Coronary artery (tissue), 2 donors: ENCODE measurements at regions not wholly inside any gene's neighbourhood (a gene's known extent, or its start where the extent isn't known, plus 50 kb on each side); places are given as distances from the start of the nearest gene placed in this dataset.

ENCODE experiments used
- DNase-seq: peaks from one replicate; pipeline ENCODE4 v3.0.0-alpha.2; 2017; ENCODE audit warnings: low spot score
- H3K27ac ChIP-seq, 2 donors: fragments of 200-600 bp; sonication (generic); one replicate each; pipeline ENCODE4 v1.5.1; 2016 to 2019
- H3K4me3 ChIP-seq: fragments of 200-600 bp; sonication (generic); 2 replicates; pipeline ENCODE4 v1.5.1; 2016; ENCODE audit warnings: mild to moderate bottlenecking, moderate library complexity
- CTCF ChIP-seq: fragments of 200-600 bp; sonication (generic); IDR thresholded peaks from one replicate; pipeline ENCODE4 v1.5.1; 2019; ENCODE audit warnings: antibody characterized with exemption

GRCh38 chr12:118575730-118576129, 199.4 kb downstream of the SUDS3 start:
- no peak overlapping the region for H3K27ac ChIP-seq
- DNase-seq: no peak
- no peak overlapping the region for H3K4me3 ChIP-seq
- no peak for TF ChIP-seq CTCF

GRCh38 chr12:118581371-118581770, 205.0 kb downstream of the SUDS3 start:
- Histone ChIP-seq H3K4me3 (no peak overlapping the region), H3K27ac (no peak overlapping the region)
- no peak for DNase-seq
- no peak for TF ChIP-seq CTCF

DNA sequence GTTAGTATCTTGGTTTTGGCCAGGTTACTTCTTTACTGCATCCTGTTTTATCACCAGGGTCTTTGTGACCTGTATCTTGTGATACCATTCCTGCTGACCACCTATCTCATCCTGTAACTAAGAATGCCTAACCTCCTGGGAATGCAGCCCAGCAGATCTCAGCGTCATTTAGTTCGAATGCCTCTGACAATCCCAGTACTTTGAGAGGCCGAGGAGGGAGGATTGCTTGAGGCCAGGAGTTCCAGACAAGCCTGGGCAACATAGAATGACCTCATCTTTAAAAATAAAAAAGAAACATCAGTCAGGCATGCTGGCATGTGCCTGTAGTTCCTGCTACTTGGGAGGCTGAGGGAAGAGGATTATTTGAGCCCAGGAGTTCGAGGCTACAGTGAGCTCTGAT, 206.5 kb downstream of the SUDS3 start:
- no peak for DNase-seq
- Histone ChIP-seq H3K4me3 (no peak overlapping the region), H3K27ac (no peak overlapping the region)
- TF ChIP-seq CTCF: no peak

GRCh38 chr12:118586433-118586832, 210.1 kb downstream of the SUDS3 start:
- TF ChIP-seq CTCF: no peak
- H3K4me3 ChIP-seq: no peak overlapping the region
- no peak for DNase-seq
- no peak overlapping the region for H3K27ac ChIP-seq

DNA sequence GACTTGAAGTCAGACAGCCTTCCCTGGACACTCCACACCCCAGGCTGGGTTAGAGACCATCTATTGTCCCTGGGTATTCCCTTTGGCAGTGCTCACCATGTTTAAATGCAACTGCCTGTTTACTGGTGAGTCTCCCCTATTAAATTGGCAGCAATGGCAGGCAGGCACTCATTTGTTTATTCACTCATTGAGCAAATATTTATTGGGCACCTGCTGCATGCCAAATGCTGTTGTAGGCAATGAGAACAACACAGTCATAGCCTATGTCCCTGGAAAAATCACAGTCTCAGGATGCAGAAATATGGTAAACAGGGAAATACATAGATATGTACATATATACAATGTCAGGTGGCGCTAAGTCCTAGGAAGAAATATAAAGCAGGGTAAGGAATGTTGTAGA, 212.8 kb downstream of the SUDS3 start:
- no peak overlapping the region for H3K27ac ChIP-seq
- no peak overlapping the region for H3K4me3 ChIP-seq
- DNase-seq: no peak
- no peak for TF ChIP-seq CTCF

GRCh38 chr12:118590406-118591150, 214.2 kb downstream of the SUDS3 start:
- Histone ChIP-seq H3K4me3 (no peak overlapping the region), H3K27ac (no peak overlapping the region)
- DNase-seq: no peak
- TF ChIP-seq CTCF: no peak

DNA sequence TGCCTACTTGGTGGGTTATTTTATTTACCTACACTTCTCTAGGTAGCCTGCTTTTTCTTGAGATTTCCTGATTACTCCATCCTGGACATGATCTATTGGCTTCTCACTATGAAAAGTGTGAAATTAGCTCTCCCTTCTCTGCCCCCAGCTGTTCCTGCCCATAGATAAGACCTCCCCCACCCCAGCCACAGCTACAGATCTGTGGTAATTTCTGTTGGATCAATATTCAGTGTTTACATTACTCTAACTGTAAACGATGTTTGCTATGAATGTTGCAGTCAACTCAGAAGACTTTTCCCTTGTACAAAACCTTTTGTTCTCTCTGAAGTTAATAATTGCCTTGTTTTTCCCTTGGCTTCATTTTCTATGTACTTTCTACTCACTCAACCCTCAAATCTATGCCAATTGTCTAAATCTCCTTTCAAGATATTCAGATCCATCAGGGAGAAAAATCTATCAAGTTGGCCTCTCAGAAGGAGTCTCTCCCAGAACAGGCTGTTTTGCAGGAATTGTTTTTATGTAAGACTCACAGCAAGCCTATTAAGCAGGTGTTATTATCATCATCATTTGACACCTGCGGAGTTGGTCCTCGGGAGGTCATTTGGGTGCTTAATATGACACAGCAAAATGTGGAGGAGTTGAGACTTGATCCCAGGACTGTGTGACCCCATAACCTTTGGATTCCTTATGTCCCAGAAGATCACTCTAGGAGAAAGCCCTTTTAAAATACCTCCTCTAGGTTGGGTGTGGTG, 227.4 kb downstream of the SUDS3 start:
- no peak for DNase-seq
- TF ChIP-seq CTCF: no peak
- H3K4me3 ChIP-seq: no peak overlapping the region
- H3K27ac ChIP-seq: no peak overlapping the region
